ENCODE measurements at regions not wholly inside any gene's neighbourhood (a gene's known extent, or its start where the extent isn't known, plus 50 kb on each side); places are given as distances from the start of the nearest gene placed in this dataset.

- Histone ChIP-seq H3K27ac (ENCODE audit: low read depth in 1 of 2, low read length in 1 of 2) (no peak overlapping the region), H3K27me3 (ENCODE audit: control insufficient read depth in 2 of 2, insufficient read depth in 1 of 2, low read length in 1 of 2) (no peaks in the 10 kb centered on the region), H3K4me1 (ENCODE audit: control insufficient read depth in 2 of 2, insufficient read depth in 2 of 2, low read length in 2 of 2) (no peaks in the 10 kb centered on the region), H3K36me3 (ENCODE audit: control insufficient read depth in 2 of 2, insufficient read depth in 2 of 2, low read length in 1 of 2) (no peaks in the 10 kb centered on the region), H3K4me3 (ENCODE audit: low read length in 2 of 2) (no peak overlapping the region), H3K9me3 (ENCODE audit: control insufficient read depth in 2 of 2, insufficient read depth in 1 of 2, low read length in 1 of 2) (no peaks in the 10 kb centered on the region)
- 50% methylated on average over 1 of the region's 1 CpG for WGBS
- no peak for DNase-seq (ENCODE audit: low read depth in 6 of 9, low spot score in 9 of 9)
Observed at GRCh38 chr12:67147030-67147429, 122.1 kb upstream of the CAND1 start.

DNA sequence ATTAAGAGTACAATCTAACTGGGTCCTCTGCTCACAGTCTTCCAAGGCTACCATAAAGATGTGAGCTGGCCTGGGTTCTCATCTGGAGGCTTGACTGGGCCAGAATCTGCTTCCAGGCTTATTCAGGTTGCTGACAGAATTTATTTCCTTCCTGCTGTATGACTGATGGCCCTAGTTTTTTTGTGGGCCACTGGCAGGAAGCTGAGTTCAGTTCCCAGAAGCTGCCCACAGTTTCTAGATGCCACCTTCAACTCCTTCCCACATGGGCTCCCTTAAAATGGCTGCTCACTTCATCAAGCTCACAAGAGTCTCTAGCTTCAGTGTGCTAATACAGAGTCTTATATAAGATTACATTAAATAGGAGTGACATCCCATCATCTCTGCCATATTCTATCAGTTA lies 121.7 kb upstream of the CAND1 start:
- Histone ChIP-seq H3K4me1 (ENCODE audit: control insufficient read depth in 2 of 2, insufficient read depth in 2 of 2, low read length in 2 of 2) (no peaks in the 10 kb centered on the region), H3K27me3 (ENCODE audit: control insufficient read depth in 2 of 2, insufficient read depth in 1 of 2, low read length in 1 of 2) (no peaks in the 10 kb centered on the region), H3K4me3 (ENCODE audit: low read length in 2 of 2) (no peak overlapping the region), H3K36me3 (ENCODE audit: control insufficient read depth in 2 of 2, insufficient read depth in 2 of 2, low read length in 1 of 2) (no peaks in the 10 kb centered on the region), H3K27ac (ENCODE audit: low read depth in 1 of 2, low read length in 1 of 2) (no peak overlapping the region), H3K9me3 (ENCODE audit: control insufficient read depth in 2 of 2, insufficient read depth in 1 of 2, low read length in 1 of 2) (no peaks in the 10 kb centered on the region)
- no peak for DNase-seq (ENCODE audit: low read depth in 6 of 9, low spot score in 9 of 9)

GRCh38 chr12:67148265-67148664 lies 120.9 kb upstream of the CAND1 start:
- H3K27me3 ChIP-seq (ENCODE audit: control insufficient read depth in 2 of 2, insufficient read depth in 1 of 2, low read length in 1 of 2), result no peaks in the 10 kb centered on the region
- no peaks in the 10 kb centered on the region for H3K4me1 ChIP-seq (ENCODE audit: control insufficient read depth in 2 of 2, insufficient read depth in 2 of 2, low read length in 2 of 2)
- WGBS, result 98% methylated on average over 1 of the region's 1 CpG
- DNase-seq (ENCODE audit: low read depth in 6 of 9, low spot score in 9 of 9), result no peak
- no peak overlapping the region for H3K27ac ChIP-seq (ENCODE audit: low read depth in 1 of 2, low read length in 1 of 2)
- no peaks in the 10 kb centered on the region for H3K36me3 ChIP-seq (ENCODE audit: control insufficient read depth in 2 of 2, insufficient read depth in 2 of 2, low read length in 1 of 2)
- H3K4me3 ChIP-seq (ENCODE audit: low read length in 2 of 2), result no peak overlapping the region
- no peaks in the 10 kb centered on the region for H3K9me3 ChIP-seq (ENCODE audit: control insufficient read depth in 2 of 2, insufficient read depth in 1 of 2, low read length in 1 of 2)

DNA sequence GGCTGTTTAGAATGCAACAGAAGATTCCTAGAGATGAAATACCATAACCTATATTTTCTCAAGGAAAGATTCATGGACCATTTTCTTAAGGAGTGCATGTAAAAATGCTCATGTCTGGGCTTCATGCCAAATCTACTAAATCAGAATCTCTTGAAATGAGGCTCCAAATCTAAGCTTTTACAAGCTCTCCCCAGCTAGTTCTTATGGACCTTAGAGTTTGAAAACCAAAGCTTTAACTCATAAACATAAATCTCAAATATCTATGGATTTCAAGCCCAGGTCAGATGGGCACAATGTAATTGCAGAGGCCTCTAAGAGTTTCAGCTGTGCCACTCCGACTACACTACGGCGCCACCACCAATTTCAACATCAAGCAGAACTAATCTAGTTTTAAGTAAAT lies 117.3 kb upstream of the CAND1 start:
- Histone ChIP-seq H3K36me3 (ENCODE audit: control insufficient read depth in 2 of 2, insufficient read depth in 2 of 2, low read length in 1 of 2) (no peaks in the 10 kb centered on the region), H3K4me1 (ENCODE audit: control insufficient read depth in 2 of 2, insufficient read depth in 2 of 2, low read length in 2 of 2) (no peaks in the 10 kb centered on the region), H3K9me3 (ENCODE audit: control insufficient read depth in 2 of 2, insufficient read depth in 1 of 2, low read length in 1 of 2) (no peaks in the 10 kb centered on the region), H3K27me3 (ENCODE audit: control insufficient read depth in 2 of 2, insufficient read depth in 1 of 2, low read length in 1 of 2) (no peaks in the 10 kb centered on the region), H3K27ac (ENCODE audit: low read depth in 1 of 2, low read length in 1 of 2) (no peak overlapping the region), H3K4me3 (ENCODE audit: low read length in 2 of 2) (no peak overlapping the region)
- no peak for DNase-seq (ENCODE audit: low read depth in 6 of 9, low spot score in 9 of 9)
- WGBS, result 96% methylated on average over 3 of the region's 3 CpGs

DNA sequence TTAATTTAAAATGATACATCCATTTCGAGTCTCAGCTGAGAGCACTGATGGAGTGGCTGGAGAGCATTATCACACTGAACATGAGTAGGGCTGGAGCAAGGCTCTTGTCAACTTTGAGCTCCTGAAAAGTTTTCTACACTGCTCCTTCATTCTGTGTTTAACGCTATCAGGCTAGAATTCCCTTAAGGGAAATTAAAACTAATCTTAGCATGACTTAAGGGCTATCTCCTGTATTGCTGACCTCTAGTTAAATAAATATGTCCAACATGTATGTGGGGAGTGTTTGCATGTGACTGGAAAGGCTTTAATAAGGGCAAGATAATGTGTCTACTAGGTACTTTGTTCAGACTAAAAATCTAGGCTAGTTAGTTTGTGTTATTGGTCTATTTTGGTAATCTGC lies 116.7 kb upstream of the CAND1 start:
- Histone ChIP-seq H3K27ac (ENCODE audit: low read depth in 1 of 2, low read length in 1 of 2) (no peak overlapping the region), H3K9me3 (ENCODE audit: control insufficient read depth in 2 of 2, insufficient read depth in 1 of 2, low read length in 1 of 2) (no peaks in the 10 kb centered on the region), H3K36me3 (ENCODE audit: control insufficient read depth in 2 of 2, insufficient read depth in 2 of 2, low read length in 1 of 2) (no peaks in the 10 kb centered on the region), H3K4me1 (ENCODE audit: control insufficient read depth in 2 of 2, insufficient read depth in 2 of 2, low read length in 2 of 2) (no peaks in the 10 kb centered on the region), H3K4me3 (ENCODE audit: low read length in 2 of 2) (no peak overlapping the region), H3K27me3 (ENCODE audit: control insufficient read depth in 2 of 2, insufficient read depth in 1 of 2, low read length in 1 of 2) (no peaks in the 10 kb centered on the region)
- DNase-seq (ENCODE audit: low read depth in 6 of 9, low spot score in 9 of 9), result no peak
- 88% methylated on average over 2 of the region's 2 CpGs for WGBS

DNA sequence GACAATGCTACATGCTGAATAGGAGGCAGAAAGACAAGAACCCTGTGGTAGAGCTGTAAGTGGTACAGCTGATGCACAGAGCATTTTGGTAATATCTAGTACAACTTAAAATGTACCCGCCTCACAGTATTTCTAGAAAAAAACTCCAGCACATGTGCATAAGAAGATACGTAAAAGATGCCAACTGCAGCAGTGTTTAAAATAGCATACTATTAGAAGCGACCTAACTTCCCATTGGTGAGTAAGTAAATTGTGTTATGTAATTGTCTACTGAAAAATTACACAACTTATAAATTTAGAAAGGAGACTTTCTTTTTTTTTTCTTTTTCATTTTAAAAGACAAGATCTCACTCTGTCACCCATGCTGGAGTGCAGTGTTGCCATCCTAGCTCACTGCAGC lies 114.3 kb upstream of the CAND1 start:
- no peak overlapping the region for H3K4me3 ChIP-seq (ENCODE audit: low read length in 2 of 2)
- no peak overlapping the region for H3K27ac ChIP-seq (ENCODE audit: low read depth in 1 of 2, low read length in 1 of 2)
- no peak for DNase-seq (ENCODE audit: low read depth in 6 of 9, low spot score in 9 of 9)
- no peaks in the 10 kb centered on the region for H3K9me3 ChIP-seq (ENCODE audit: control insufficient read depth in 2 of 2, insufficient read depth in 1 of 2, low read length in 1 of 2)
- H3K27me3 ChIP-seq (ENCODE audit: control insufficient read depth in 2 of 2, insufficient read depth in 1 of 2, low read length in 1 of 2), result no peaks in the 10 kb centered on the region
- WGBS, result 82% methylated on average over 3 of the region's 3 CpGs
- no peaks in the 10 kb centered on the region for H3K36me3 ChIP-seq (ENCODE audit: control insufficient read depth in 2 of 2, insufficient read depth in 2 of 2, low read length in 1 of 2)
- no peaks in the 10 kb centered on the region for H3K4me1 ChIP-seq (ENCODE audit: control insufficient read depth in 2 of 2, insufficient read depth in 2 of 2, low read length in 2 of 2)

DNA sequence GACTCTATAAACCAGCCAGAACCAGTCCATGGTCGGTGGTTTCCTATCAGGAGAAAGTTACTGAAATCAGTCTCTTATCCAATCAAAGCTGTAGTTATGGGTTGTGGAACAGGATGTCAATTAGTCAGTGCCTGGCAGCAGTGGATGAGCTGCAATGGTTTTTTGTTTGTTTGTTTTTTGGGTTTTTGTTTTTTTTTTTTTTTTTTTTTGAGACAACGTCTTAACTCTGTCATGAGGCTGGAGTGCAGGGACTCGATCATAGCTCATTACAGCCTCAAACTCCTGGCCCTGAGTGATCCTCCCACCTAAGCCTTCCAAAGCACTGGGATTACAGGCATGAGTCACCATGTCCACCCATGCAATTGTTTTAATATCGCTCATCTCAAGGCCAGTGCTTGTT lies 113.3 kb upstream of the CAND1 start:
- Histone ChIP-seq H3K27me3 (ENCODE audit: control insufficient read depth in 2 of 2, insufficient read depth in 1 of 2, low read length in 1 of 2) (no peaks in the 10 kb centered on the region), H3K4me3 (ENCODE audit: low read length in 2 of 2) (no peak overlapping the region), H3K9me3 (ENCODE audit: control insufficient read depth in 2 of 2, insufficient read depth in 1 of 2, low read length in 1 of 2) (no peaks in the 10 kb centered on the region), H3K36me3 (ENCODE audit: control insufficient read depth in 2 of 2, insufficient read depth in 2 of 2, low read length in 1 of 2) (no peaks in the 10 kb centered on the region), H3K27ac (ENCODE audit: low read depth in 1 of 2, low read length in 1 of 2) (no peak overlapping the region), H3K4me1 (ENCODE audit: control insufficient read depth in 2 of 2, insufficient read depth in 2 of 2, low read length in 2 of 2) (no peaks in the 10 kb centered on the region)
- no peak for DNase-seq (ENCODE audit: low read depth in 6 of 9, low spot score in 9 of 9)
- WGBS, result 93% methylated on average over 4 of the region's 4 CpGs

- H3K36me3 ChIP-seq (ENCODE audit: control insufficient read depth in 2 of 2, insufficient read depth in 2 of 2, low read length in 1 of 2), result no peaks in the 10 kb centered on the region
- no peaks in the 10 kb centered on the region for H3K9me3 ChIP-seq (ENCODE audit: control insufficient read depth in 2 of 2, insufficient read depth in 1 of 2, low read length in 1 of 2)
- H3K27ac ChIP-seq (ENCODE audit: low read depth in 1 of 2, low read length in 1 of 2), result no peak overlapping the region
- peak in 4 of 9 donors; percentile 2 to 41 (median 17) for DNase-seq (ENCODE audit: low read depth in 6 of 9, low spot score in 9 of 9)
- no peaks in the 10 kb centered on the region for H3K4me1 ChIP-seq (ENCODE audit: control insufficient read depth in 2 of 2, insufficient read depth in 2 of 2, low read length in 2 of 2)
- no peaks in the 10 kb centered on the region for H3K27me3 ChIP-seq (ENCODE audit: control insufficient read depth in 2 of 2, insufficient read depth in 1 of 2, low read length in 1 of 2)
- no peak overlapping the region for H3K4me3 ChIP-seq (ENCODE audit: low read length in 2 of 2)
- WGBS, result 89% methylated on average over 6 of the region's 6 CpGs
Observed at GRCh38 chr12:67161322-67161918, 107.7 kb upstream of the CAND1 start.

GRCh38 chr12:67173258-67173657 lies 95.9 kb upstream of the CAND1 start:
- no peaks in the 10 kb centered on the region for H3K9me3 ChIP-seq (ENCODE audit: control insufficient read depth in 2 of 2, insufficient read depth in 1 of 2, low read length in 1 of 2)
- H3K36me3 ChIP-seq (ENCODE audit: control insufficient read depth in 2 of 2, insufficient read depth in 2 of 2, low read length in 1 of 2), result no peaks in the 10 kb centered on the region
- no peak overlapping the region for H3K27ac ChIP-seq (ENCODE audit: low read depth in 1 of 2, low read length in 1 of 2)
- H3K4me1 ChIP-seq (ENCODE audit: control insufficient read depth in 2 of 2, insufficient read depth in 2 of 2, low read length in 2 of 2), result no peaks in the 10 kb centered on the region
- no peak for DNase-seq (ENCODE audit: low read depth in 6 of 9, low spot score in 9 of 9)
- 66% methylated on average over 2 of the region's 2 CpGs for WGBS
- no peak overlapping the region for H3K4me3 ChIP-seq (ENCODE audit: low read length in 2 of 2)
- H3K27me3 ChIP-seq (ENCODE audit: control insufficient read depth in 2 of 2, insufficient read depth in 1 of 2, low read length in 1 of 2), result no peaks in the 10 kb centered on the region

DNA sequence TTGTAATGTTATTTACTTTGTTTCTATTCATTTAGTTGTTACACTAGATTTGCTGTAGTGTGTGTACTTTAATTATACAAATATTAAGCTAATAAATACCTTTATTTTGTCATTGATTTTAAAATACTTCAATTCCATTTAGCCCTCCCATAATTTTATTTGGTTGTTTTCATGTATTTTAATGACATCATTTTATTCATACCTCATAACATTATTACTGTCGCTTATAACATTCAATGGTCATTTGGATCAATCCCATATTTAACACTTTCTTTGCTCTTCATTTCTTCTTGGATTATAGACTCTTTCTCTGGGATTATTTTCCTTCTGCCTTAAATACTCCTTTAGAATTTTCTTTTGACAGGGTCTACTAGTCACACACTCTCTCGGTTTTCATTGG lies 86.6 kb upstream of the CAND1 start:
- no peaks in the 10 kb centered on the region for H3K36me3 ChIP-seq (ENCODE audit: control insufficient read depth in 2 of 2, insufficient read depth in 2 of 2, low read length in 1 of 2)
- H3K27me3 ChIP-seq (ENCODE audit: control insufficient read depth in 2 of 2, insufficient read depth in 1 of 2, low read length in 1 of 2), result no peaks in the 10 kb centered on the region
- H3K27ac ChIP-seq (ENCODE audit: low read depth in 1 of 2, low read length in 1 of 2), result no peak overlapping the region
- WGBS, result 89% methylated on average over 2 of the region's 2 CpGs
- H3K9me3 ChIP-seq (ENCODE audit: control insufficient read depth in 2 of 2, insufficient read depth in 1 of 2, low read length in 1 of 2), result no peaks in the 10 kb centered on the region
- no peak for DNase-seq (ENCODE audit: low read depth in 6 of 9, low spot score in 9 of 9)
- H3K4me1 ChIP-seq (ENCODE audit: control insufficient read depth in 2 of 2, insufficient read depth in 2 of 2, low read length in 2 of 2), result no peaks in the 10 kb centered on the region
- no peak overlapping the region for H3K4me3 ChIP-seq (ENCODE audit: low read length in 2 of 2)

Data from thymus (tissue), 11 donors.